ENCODE measurements at regions not wholly inside any gene's neighbourhood (a gene's known extent, or its start where the extent isn't known, plus 50 kb on each side); places are given as distances from the start of the nearest gene placed in this dataset.

GRCh38 chr18:10398571-10398970 is 55.9 kb upstream of the APCDD1 start:
- BruUV-seq (replicated peaks), result no TSS peak
- H3K4me3 ChIP-seq (ENCODE audit: low read depth, low read length), result no peak overlapping the region
- H3K4me1 ChIP-seq, result peaks cover 2% of the 10 kb centered on the region; the same call in 1 of the 2 replicates
- intact Hi-C loops (cut with micrococcal nuclease; ENCODE audit: unreplicated experiment), result no loop called here
- no peaks in the 10 kb centered on the region for H3K27me3 Mint-ChIP-seq (ENCODE audit: insufficient read depth, unreplicated experiment)
- no peak overlapping the region for H3K27ac Mint-ChIP-seq (ENCODE audit: unreplicated experiment)
- H3K4me1 Mint-ChIP-seq (ENCODE audit: low read depth, unreplicated experiment), result peaks cover 12% of the 10 kb centered on the region
- ChIA-PET CTCF (no interaction called here), POLR2A (no interaction called here)
- no peaks in the 10 kb centered on the region for H3K9me3 Mint-ChIP-seq (ENCODE audit: unreplicated experiment)
- H3K9me3 ChIP-seq, result 0 out of 2 replicates have a peak, but pooled peaks cover 4% of the 10 kb centered on the region
- no peak overlapping the region for H3K4me3 Mint-ChIP-seq (ENCODE audit: unreplicated experiment)
- no peak for TF ChIP-seq CTCF (IDR thresholded peaks at IDR 0.05; ENCODE audit: insufficient read depth in 1 of 2, low read depth in 1 of 2, low read length in 1 of 2, severe bottlenecking in 1 of 2, unreplicated experiment in 1 of 2)
- no peaks in the 10 kb centered on the region for H3K36me3 Mint-ChIP-seq (ENCODE audit: insufficient read depth, unreplicated experiment)
- no peak for DNase-seq
- H3K27me3 ChIP-seq (replicated peaks; ENCODE audit: control insufficient read depth, insufficient read depth, low read length), result no peaks in the 10 kb centered on the region
- no peaks in the 10 kb centered on the region for H3K36me3 ChIP-seq (ENCODE audit: control insufficient read depth, insufficient read depth, low read length)

- Mint-ChIP-seq H3K27ac (ENCODE audit: unreplicated experiment) (no peak overlapping the region), H3K9me3 (ENCODE audit: unreplicated experiment) (no peaks in the 10 kb centered on the region), H3K4me3 (ENCODE audit: unreplicated experiment) (no peak overlapping the region), H3K36me3 (ENCODE audit: insufficient read depth, unreplicated experiment) (no peaks in the 10 kb centered on the region), H3K4me1 (ENCODE audit: low read depth, unreplicated experiment) (peaks cover 12% of the 10 kb centered on the region), H3K27me3 (ENCODE audit: insufficient read depth, unreplicated experiment) (no peaks in the 10 kb centered on the region)
- no peaks in the 10 kb centered on the region for H3K9me3 ChIP-seq
- ChIA-PET POLR2A (no interaction called here), CTCF (no interaction called here)
- peaks cover 8% of the 10 kb centered on the region; the same call in 1 of the 2 replicates for H3K4me1 ChIP-seq
- no peak for TF ChIP-seq CTCF (IDR thresholded peaks at IDR 0.05; ENCODE audit: insufficient read depth in 1 of 2, low read depth in 1 of 2, low read length in 1 of 2, severe bottlenecking in 1 of 2, unreplicated experiment in 1 of 2)
- intact Hi-C loops (cut with micrococcal nuclease; ENCODE audit: unreplicated experiment), result no loop called here
- H3K4me3 ChIP-seq (ENCODE audit: low read depth, low read length), result no peak overlapping the region
- H3K36me3 ChIP-seq (ENCODE audit: control insufficient read depth, insufficient read depth, low read length), result no peaks in the 10 kb centered on the region
- H3K27me3 ChIP-seq (replicated peaks; ENCODE audit: control insufficient read depth, insufficient read depth, low read length), result no peaks in the 10 kb centered on the region
- BruUV-seq (replicated peaks), result no TSS peak
- no peak for DNase-seq
These were observed 55.0 kb upstream of the APCDD1 start for GRCh38 chr18:10399465-10399864.

- no TSS peak for BruUV-seq (replicated peaks)
- Mint-ChIP-seq H3K4me3 (ENCODE audit: unreplicated experiment) (no peak overlapping the region), H3K4me1 (ENCODE audit: low read depth, unreplicated experiment) (peaks cover 12% of the 10 kb centered on the region), H3K36me3 (ENCODE audit: insufficient read depth, unreplicated experiment) (no peaks in the 10 kb centered on the region), H3K27ac (ENCODE audit: unreplicated experiment) (no peak overlapping the region), H3K9me3 (ENCODE audit: unreplicated experiment) (no peaks in the 10 kb centered on the region), H3K27me3 (ENCODE audit: insufficient read depth, unreplicated experiment) (no peaks in the 10 kb centered on the region)
- no peak for DNase-seq
- no peaks in the 10 kb centered on the region for H3K36me3 ChIP-seq (ENCODE audit: control insufficient read depth, insufficient read depth, low read length)
- ChIA-PET CTCF (no interaction called here), POLR2A (no interaction called here)
- no peaks in the 10 kb centered on the region for H3K9me3 ChIP-seq
- H3K27me3 ChIP-seq (replicated peaks; ENCODE audit: control insufficient read depth, insufficient read depth, low read length), result no peaks in the 10 kb centered on the region
- intact Hi-C loops (cut with micrococcal nuclease; ENCODE audit: unreplicated experiment), result no loop called here
- H3K4me1 ChIP-seq, result peaks cover 8% of the 10 kb centered on the region; the same call in 1 of the 2 replicates
- no peak overlapping the region for H3K4me3 ChIP-seq (ENCODE audit: low read depth, low read length)
- no peak for TF ChIP-seq CTCF (IDR thresholded peaks at IDR 0.05; ENCODE audit: insufficient read depth in 1 of 2, low read depth in 1 of 2, low read length in 1 of 2, severe bottlenecking in 1 of 2, unreplicated experiment in 1 of 2)
These were observed 53.7 kb upstream of the APCDD1 start for GRCh38 chr18:10400534-10401307.
